GM12878 (cell line): ENCODE measurements at regions not wholly inside any gene's neighbourhood (a gene's known extent, or its start where the extent isn't known, plus 50 kb on each side); places are given as distances from the start of the nearest gene placed in this dataset.

Source experiments
- EED ChIP-seq: sonication (generic); IDR thresholded peaks from 2 replicates; pipeline ENCODE4 v1.6.1; 2016; ENCODE audit warnings: antibody characterized with exemption, low read depth
- ETV6 ChIP-seq, 2 experiments: fragments of 450-650 bp in 1 of 2; IDR thresholded peaks in 1 of 2; conservative IDR thresholded peaks in 1 of 2; 2 replicates each; pipeline ENCODE4 v1.6.1; 2014; ENCODE audit warnings: antibody characterized with exemption in 1 of 2, borderline replicate concordance in 1 of 2, low read depth in 1 of 2, mild to moderate bottlenecking in 1 of 2, moderate library complexity in 1 of 2
- IKZF2 ChIP-seq, 2 experiments: fragments of 450-650 bp; IDR thresholded peaks; 2 replicates each; pipeline ENCODE4 v1.6.1; 2017; ENCODE audit warnings: mild to moderate bottlenecking in 2 of 2, moderate library complexity in 2 of 2
- JUND ChIP-seq: IDR thresholded peaks from 2 replicates; pipeline ENCODE4 v1.6.1; 2012; ENCODE audit warnings: low read depth, mild to moderate bottlenecking, low read length, improper control_type of control experiment, moderate library complexity
- KDM1A ChIP-seq: fragments of 200-600 bp; sonication (generic); IDR thresholded peaks from 2 replicates; pipeline ENCODE4 v1.6.1; 2016; ENCODE audit warnings: borderline replicate concordance
- KLF5 ChIP-seq: fragments of 450-650 bp; IDR thresholded peaks from 2 replicates; pipeline ENCODE4 v1.6.1; 2014; ENCODE audit warnings: mild to moderate bottlenecking; ENCODE audit not compliant: partially characterized antibody
- MEF2A ChIP-seq: IDR thresholded peaks from 2 replicates; pipeline ENCODE4 v1.6.1; 2011; ENCODE audit warnings: low read depth, mild to moderate bottlenecking, low read length, moderate library complexity; ENCODE audit not compliant: insufficient read depth
- NR2C2 ChIP-seq: IDR thresholded peaks from 2 replicates; pipeline ENCODE4 v1.6.1; 2011; ENCODE audit warnings: borderline replicate concordance, low read depth; ENCODE audit not compliant: control insufficient read depth, insufficient read length
- PKNOX1 ChIP-seq: fragments of 450-650 bp; IDR thresholded peaks from 2 replicates; pipeline ENCODE4 v1.6.1; 2016; ENCODE audit warnings: mild to moderate bottlenecking
- RBBP5 ChIP-seq: fragments of 200-600 bp; sonication (generic); conservative IDR thresholded peaks from 2 replicates; pipeline ENCODE4 v1.6.1; 2016
- SP1 ChIP-seq: IDR thresholded peaks from one replicate; pipeline ENCODE4 v1.6.1; 2011; ENCODE audit warnings: low read depth, low read length
- SUZ12 ChIP-seq: fragments of 200-600 bp; sonication (generic); IDR thresholded peaks from one replicate; pipeline ENCODE4 v1.6.1; 2018; ENCODE audit warnings: antibody characterized with exemption, mild to moderate bottlenecking; ENCODE audit not compliant: unreplicated experiment
- TAF1 ChIP-seq: IDR thresholded peaks from 2 replicates; pipeline ENCODE4 v1.6.1; 2011; ENCODE audit warnings: mild to moderate bottlenecking, low read depth, low read length, borderline replicate concordance
- TCF12 ChIP-seq: IDR thresholded peaks from 2 replicates; pipeline ENCODE4 v1.6.1; 2011; ENCODE audit warnings: low read depth, mild to moderate bottlenecking, low read length
- USF1 ChIP-seq: IDR thresholded peaks from 2 replicates; pipeline ENCODE4 v1.6.1; 2011; ENCODE audit warnings: borderline replicate concordance, low read depth, mild to moderate bottlenecking, moderate library complexity, mixed read lengths, low read length; ENCODE audit not compliant: insufficient read depth; ENCODE audit errors: extremely low read length
- WRNIP1 ChIP-seq: IDR thresholded peaks from 2 replicates; pipeline ENCODE4 v1.6.1; 2011; ENCODE audit warnings: low read depth, low read length, improper control_type of control experiment, borderline replicate concordance
- YY1 ChIP-seq: IDR thresholded peaks from 2 replicates; pipeline ENCODE4 v1.6.1; 2011; ENCODE audit warnings: low read depth, mild to moderate bottlenecking, low read length
- ZBTB33 ChIP-seq: fragments of 450-650 bp; IDR thresholded peaks from 2 replicates; pipeline ENCODE4 v1.6.1; 2017; ENCODE audit warnings: mild to moderate bottlenecking
- TF ChIP-seq, protein P1 (sequence below): fragments of 450-650 bp; IDR thresholded peaks from 2 replicates; pipeline ENCODE4 v1.6.1; 2018; ENCODE audit warnings: borderline replicate concordance, mild to moderate bottlenecking; ENCODE audit not compliant: partially characterized antibody
- TF ChIP-seq, protein P2 (sequence below): IDR thresholded peaks from 2 replicates; pipeline ENCODE4 v1.6.1; 2012; ENCODE audit warnings: low read depth, low read length, improper control_type of control experiment

DNA sequence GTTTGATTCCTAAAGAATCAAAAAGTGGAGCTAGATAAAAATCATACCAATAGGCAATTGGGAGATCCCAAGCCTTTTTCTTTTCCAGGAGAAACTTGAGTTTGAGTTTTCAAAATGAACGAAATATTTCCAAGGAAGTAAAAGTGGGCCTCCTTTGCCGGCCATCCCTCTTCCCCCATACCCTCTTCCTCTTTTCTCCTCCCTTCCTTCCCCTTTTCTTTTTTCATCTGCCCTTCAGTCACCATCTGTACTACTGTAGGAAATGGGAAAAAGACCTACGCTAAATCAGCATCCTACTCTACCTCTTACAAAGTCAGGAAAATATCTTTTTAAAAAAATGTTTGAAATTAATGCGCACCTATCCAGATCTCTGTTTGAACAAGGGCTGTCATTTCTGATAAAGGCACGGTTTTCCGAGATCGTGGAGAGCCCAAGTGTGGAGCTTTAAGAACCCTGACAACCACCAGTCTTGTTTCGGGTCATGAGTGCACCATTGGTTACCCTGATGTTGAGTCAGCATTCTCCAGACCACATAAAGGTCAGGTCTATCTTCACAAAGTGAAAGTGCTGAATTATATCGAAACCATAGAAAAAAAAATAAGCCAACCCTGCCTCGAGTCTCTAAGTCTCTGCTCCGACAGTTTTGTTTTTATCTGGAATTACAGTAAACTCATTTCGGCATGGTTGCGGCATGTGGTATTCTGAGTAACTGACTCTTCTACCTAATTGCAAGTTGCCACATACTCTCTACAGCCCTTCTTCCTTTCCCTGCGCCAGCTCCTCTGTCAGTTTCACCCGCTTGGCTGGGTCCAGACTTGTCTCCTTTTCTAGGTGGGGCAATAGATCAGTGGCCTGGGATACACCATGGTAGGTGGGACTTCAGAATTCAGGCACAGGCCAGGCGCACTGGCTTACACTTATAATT, 140.2 kb upstream of the KLF3 start (continued):
- peak; percentile 83 to 90 for TF ChIP-seq IKZF2 (IDR thresholded peaks at IDR 0.05)
- TF ChIP-seq NR2C2, result no peak
- TF ChIP-seq RBBP5, result no peak
- no peak for TF ChIP-seq SUZ12
- TF ChIP-seq YY1, result no peak
- peak; percentile 5 for TF ChIP-seq SP1
- peak; percentile 64; the same call in 1 of the 2 replicates for TF ChIP-seq JUND
- TF ChIP-seq ZBTB33, result no peak
- TF ChIP-seq MEF2A, result 0 out of 2 replicates have a peak, but pooled peaks have one; percentile 46
- TF ChIP-seq, protein P1, sequence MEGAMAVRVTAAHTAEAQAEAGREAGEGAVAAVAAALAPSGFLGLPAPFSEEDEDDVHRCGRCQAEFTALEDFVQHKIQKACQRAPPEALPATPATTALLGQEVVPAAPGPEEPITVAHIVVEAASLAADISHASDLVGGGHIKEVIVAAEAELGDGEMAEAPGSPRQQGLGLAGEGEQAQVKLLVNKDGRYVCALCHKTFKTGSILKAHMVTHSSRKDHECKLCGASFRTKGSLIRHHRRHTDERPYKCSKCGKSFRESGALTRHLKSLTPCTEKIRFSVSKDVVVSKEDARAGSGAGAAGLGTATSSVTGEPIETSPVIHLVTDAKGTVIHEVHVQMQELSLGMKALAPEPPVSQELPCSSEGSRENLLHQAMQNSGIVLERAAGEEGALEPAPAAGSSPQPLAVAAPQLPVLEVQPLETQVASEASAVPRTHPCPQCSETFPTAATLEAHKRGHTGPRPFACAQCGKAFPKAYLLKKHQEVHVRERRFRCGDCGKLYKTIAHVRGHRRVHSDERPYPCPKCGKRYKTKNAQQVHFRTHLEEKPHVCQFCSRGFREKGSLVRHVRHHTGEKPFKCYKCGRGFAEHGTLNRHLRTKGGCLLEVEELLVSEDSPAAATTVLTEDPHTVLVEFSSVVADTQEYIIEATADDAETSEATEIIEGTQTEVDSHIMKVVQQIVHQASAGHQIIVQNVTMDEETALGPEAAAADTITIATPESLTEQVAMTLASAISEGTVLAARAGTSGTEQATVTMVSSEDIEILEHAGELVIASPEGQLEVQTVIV, result no peak
- TF ChIP-seq, protein P2, sequence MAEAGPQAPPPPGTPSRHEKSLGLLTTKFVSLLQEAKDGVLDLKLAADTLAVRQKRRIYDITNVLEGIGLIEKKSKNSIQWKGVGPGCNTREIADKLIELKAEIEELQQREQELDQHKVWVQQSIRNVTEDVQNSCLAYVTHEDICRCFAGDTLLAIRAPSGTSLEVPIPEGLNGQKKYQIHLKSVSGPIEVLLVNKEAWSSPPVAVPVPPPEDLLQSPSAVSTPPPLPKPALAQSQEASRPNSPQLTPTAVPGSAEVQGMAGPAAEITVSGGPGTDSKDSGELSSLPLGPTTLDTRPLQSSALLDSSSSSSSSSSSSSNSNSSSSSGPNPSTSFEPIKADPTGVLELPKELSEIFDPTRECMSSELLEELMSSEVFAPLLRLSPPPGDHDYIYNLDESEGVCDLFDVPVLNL, result no peak
- TF ChIP-seq TAF1, result no peak
- TF ChIP-seq ETV6 (conservative IDR thresholded peaks at IDR 0.05 in 1 of 2, IDR thresholded peaks at IDR 0.05 in 1 of 2; ENCODE audit: borderline replicate concordance in 1 of 2, low read depth in 1 of 2), result peak in 1 of 2 experiments; percentile 77; a peak in 2 of 4 replicates
- no peak for TF ChIP-seq USF1
- peak; percentile 88 for TF ChIP-seq EED
- no peak for TF ChIP-seq KDM1A
- no peak for TF ChIP-seq TCF12
- TF ChIP-seq KLF5, result no peak
- no peak for TF ChIP-seq PKNOX1
- TF ChIP-seq WRNIP1, result no peak
